Endothelial cell of umbilical vein (primary cell): ENCODE measurements at regions not wholly inside any gene's neighbourhood (a gene's known extent, or its start where the extent isn't known, plus 50 kb on each side); places are given as distances from the start of the nearest gene placed in this dataset.

Experiments used
- BruUV-seq: library from RNA; stranded (reverse); fragments of 400-500 nt; replicated peaks from 2 replicates; lab custom pipeline; 2021; lab: Mats Ljungman, UMichigan
- CTCF ChIA-PET: fragments of 300-600, 350-600 bp; sonication (Branson Sonifier 250); formaldehyde crosslinking; loops from one replicate; lab custom pipeline; 2021; ENCODE audit warnings: antibody characterized with exemption, inconsistent platforms; lab: Charles Lee
- POLR2A ChIA-PET: fragments of 300-600, 350-600 bp; sonication (Branson Sonifier 250); formaldehyde crosslinking; loops from one replicate; lab custom pipeline; 2021; ENCODE audit warnings: antibody characterized with exemption, inconsistent platforms; lab: Charles Lee
- DNase-seq: peaks from one replicate; pipeline ENCODE4 v3.0.0-alpha.2; 2011; ENCODE audit warnings: low read depth, low spot score
- FAIRE-seq: peaks from 2 replicates; lab custom pipeline; 2011; peaks lifted over from hg19 to GRCh38; lab: Jason Lieb, UNC
- H2AFZ ChIP-seq: 2 replicates; pipeline ENCODE4 v1.6.0; 2012; ENCODE audit warnings: low read depth, low read length, control low read depth, inconsistent platforms
- H3K27ac ChIP-seq: 2 replicates; pipeline ENCODE4 v1.5.1; 2011; ENCODE audit warnings: low read depth, mild to moderate bottlenecking, control low read depth, low read length, moderate library complexity; ENCODE audit not compliant: insufficient read depth
- H3K27me3 ChIP-seq, 2 experiments: 2 replicates each; pipeline versions ENCODE4 v1.6.0 to v1.6.1; 2011; ENCODE audit warnings: low read length in 2 of 2, mixed read lengths in 1 of 2; ENCODE audit not compliant: control insufficient read depth in 2 of 2, insufficient read depth in 2 of 2
- H3K36me3 ChIP-seq, 2 experiments: 2 replicates in 1 of 2; 3 replicates in 1 of 2; pipeline ENCODE4 v1.5.1; 2011; ENCODE audit warnings: low read length in 2 of 2, mild to moderate bottlenecking in 1 of 2, moderate library complexity in 1 of 2; ENCODE audit not compliant: control insufficient read depth in 2 of 2, insufficient read depth in 2 of 2; ENCODE audit errors: extremely low read depth in 1 of 2
- H3K4me1 ChIP-seq: 3 replicates; pipeline ENCODE4 v1.5.1; 2011; ENCODE audit warnings: mild to moderate bottlenecking, low read length; ENCODE audit not compliant: control insufficient read depth, insufficient read depth; ENCODE audit errors: extremely low read depth
- H3K4me2 ChIP-seq: 2 replicates; pipeline ENCODE4 v1.6.1; 2011; ENCODE audit warnings: low read length, control low read depth, mixed read lengths; ENCODE audit not compliant: insufficient read depth
- H3K4me3 ChIP-seq, 3 experiments: fragments of 200-600 bp in 1 of 3; sonication (generic), shearing (Covaris generic) in 1 of 3; replicated peaks in 1 of 3; 2 replicates each; pipeline ENCODE4 v1.5.1; 2011 to 2016; ENCODE audit warnings: control low read depth in 3 of 3, low read length in 3 of 3, mild to moderate bottlenecking in 2 of 3, inconsistent platforms in 1 of 3, low read depth in 1 of 3, moderate library complexity in 1 of 3; ENCODE audit not compliant: insufficient read depth in 1 of 3
- H3K79me2 ChIP-seq: 2 replicates; pipeline ENCODE4 v1.6.0; 2012; ENCODE audit warnings: low read length, inconsistent platforms; ENCODE audit not compliant: control insufficient read depth, insufficient read depth
- H3K9ac ChIP-seq: replicated peaks from 2 replicates; pipeline ENCODE3; 2011; ENCODE audit warnings: low read length, control low read depth; ENCODE audit not compliant: insufficient read depth; ENCODE audit errors: extremely low read depth
- H3K9me1 ChIP-seq: replicated peaks from 3 replicates; pipeline ENCODE4 v1.6.0; 2011; ENCODE audit warnings: mild to moderate bottlenecking, low read length; ENCODE audit not compliant: control insufficient read depth, insufficient read depth; ENCODE audit errors: extremely low read depth
- H3K9me3 ChIP-seq: replicated peaks from 2 replicates; pipeline ENCODE4 v1.5.1; 2012; ENCODE audit warnings: low read length, inconsistent platforms; ENCODE audit not compliant: control insufficient read depth, insufficient read depth
- H4K20me1 ChIP-seq: replicated peaks from 2 replicates; pipeline ENCODE3; 2011; ENCODE audit warnings: mild to moderate bottlenecking, low read length; ENCODE audit not compliant: control insufficient read depth, insufficient read depth; ENCODE audit errors: extremely low read depth
- EZH2 ChIP-seq: IDR thresholded peaks from 2 replicates; pipeline ENCODE4 v1.6.1; 2012; ENCODE audit warnings: borderline replicate concordance, low read depth, mild to moderate bottlenecking, moderate library complexity, low read length, inconsistent platforms; ENCODE audit not compliant: severe bottlenecking
- FOS ChIP-seq: IDR thresholded peaks from 2 replicates; pipeline ENCODE4 v1.6.1; 2011; ENCODE audit warnings: mild to moderate bottlenecking, low read length, moderate library complexity, borderline replicate concordance; ENCODE audit not compliant: insufficient read depth
- GATA2 ChIP-seq: IDR thresholded peaks from 2 replicates; pipeline ENCODE4 v1.7.0; 2011; ENCODE audit warnings: low read depth, mild to moderate bottlenecking, moderate library complexity, mixed read lengths, low read length; ENCODE audit not compliant: insufficient read length, insufficient read depth
- JUN ChIP-seq: IDR thresholded peaks from 2 replicates; pipeline ENCODE4 v1.6.1; 2011; ENCODE audit warnings: borderline replicate concordance, low read depth; ENCODE audit not compliant: insufficient read length, insufficient read depth
- MAX ChIP-seq: IDR thresholded peaks from 2 replicates; pipeline ENCODE4 v1.6.1; 2011; ENCODE audit not compliant: insufficient read depth, insufficient read length
- MYC ChIP-seq: IDR thresholded peaks from one replicate; pipeline ENCODE4 v1.6.1; 2011; ENCODE audit warnings: mild to moderate bottlenecking, low read depth, low read length
- POLR2A ChIP-seq: IDR thresholded peaks from 2 replicates; pipeline ENCODE4 v1.6.1; 2012; ENCODE audit warnings: low read depth, mild to moderate bottlenecking, control low read depth, low read length
- POLR2AphosphoS5 ChIP-seq: IDR thresholded peaks from 2 replicates; pipeline ENCODE4 v1.6.1; 2012; ENCODE audit warnings: low read depth, mild to moderate bottlenecking, control low read depth, low read length, moderate library complexity; ENCODE audit not compliant: insufficient read depth
- dilution Hi-C: fragments of 300-500 bp; cut with MboI; formaldehyde crosslinking; loops from one replicate; pipeline ENCODE4 v1.15.0; 2019; ENCODE audit warnings: low sequenced_read_pairs; ENCODE audit not compliant: extremely low pct_ligation_motif_present
- intact Hi-C: fragments of 100-400 bp; cut with micrococcal nuclease; formaldehyde crosslinking; loops from one replicate; pipeline ENCODE4 v1.10.0; 2022
- TF ChIP-seq, protein P1 (sequence below), 2 donors: IDR thresholded peaks; 1 replicate in 1 of 2; 2 replicates in 1 of 2; pipeline ENCODE4 v1.5.1; 2011; ENCODE audit warnings: low read length in 2 of 2, mild to moderate bottlenecking in 2 of 2, moderate library complexity in 2 of 2, control low read depth in 1 of 2, inconsistent platforms in 1 of 2, low read depth in 1 of 2; ENCODE audit not compliant: insufficient read depth in 1 of 2; ENCODE audit errors: extremely low read depth in 1 of 2

DNA sequence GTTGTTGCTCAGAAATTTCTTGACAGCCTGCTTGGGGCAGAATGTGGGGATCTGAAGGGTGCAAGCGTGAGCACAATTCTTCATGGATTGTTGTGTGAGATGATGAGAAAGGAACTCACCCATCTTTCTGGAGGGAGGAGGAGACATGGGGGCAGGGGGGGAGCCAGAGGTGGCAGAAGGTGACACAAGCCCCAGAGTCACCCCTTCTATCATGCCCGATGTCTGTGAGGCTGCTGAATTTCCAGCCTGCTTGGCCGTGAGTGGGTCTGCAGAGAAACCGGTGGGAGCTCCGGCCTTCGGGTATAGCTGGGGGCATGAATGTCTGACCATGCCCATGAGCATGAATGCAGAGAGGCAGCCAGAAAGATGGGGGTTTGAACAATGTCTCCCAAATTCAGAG lies 870.7 kb downstream of the TBC1D22A start:
- Histone ChIP-seq H3K4me3 (no peak overlapping the region), H3K27me3 (no peaks in the 10 kb centered on the region), H4K20me1 (no peaks in the 10 kb centered on the region), H3K9ac (no peak overlapping the region), H3K27ac (no peak overlapping the region), H3K36me3 (no peaks in the 10 kb centered on the region), H3K4me1 (no peaks in the 10 kb centered on the region), H2AFZ (no peak overlapping the region), H3K79me2 (no peaks in the 10 kb centered on the region), H3K9me3 (peaks cover 4% of the 10 kb centered on the region), H3K4me2 (no peak overlapping the region), H3K9me1 (no peaks in the 10 kb centered on the region)
- dilution Hi-C loops: no loop called here
- POLR2A ChIA-PET: no interaction called here
- no TSS peak for BruUV-seq
- CTCF ChIA-PET: no interaction called here
- FAIRE-seq (no peak), DNase-seq (no peak)
- intact Hi-C loops: no loop called here
- TF ChIP-seq POLR2A (no peak), JUN (no peak), POLR2AphosphoS5 (no peak), MYC (no peak), EZH2 (no peak), GATA2 (no peak), FOS (no peak), MAX (no peak)
- TF ChIP-seq, protein P1, sequence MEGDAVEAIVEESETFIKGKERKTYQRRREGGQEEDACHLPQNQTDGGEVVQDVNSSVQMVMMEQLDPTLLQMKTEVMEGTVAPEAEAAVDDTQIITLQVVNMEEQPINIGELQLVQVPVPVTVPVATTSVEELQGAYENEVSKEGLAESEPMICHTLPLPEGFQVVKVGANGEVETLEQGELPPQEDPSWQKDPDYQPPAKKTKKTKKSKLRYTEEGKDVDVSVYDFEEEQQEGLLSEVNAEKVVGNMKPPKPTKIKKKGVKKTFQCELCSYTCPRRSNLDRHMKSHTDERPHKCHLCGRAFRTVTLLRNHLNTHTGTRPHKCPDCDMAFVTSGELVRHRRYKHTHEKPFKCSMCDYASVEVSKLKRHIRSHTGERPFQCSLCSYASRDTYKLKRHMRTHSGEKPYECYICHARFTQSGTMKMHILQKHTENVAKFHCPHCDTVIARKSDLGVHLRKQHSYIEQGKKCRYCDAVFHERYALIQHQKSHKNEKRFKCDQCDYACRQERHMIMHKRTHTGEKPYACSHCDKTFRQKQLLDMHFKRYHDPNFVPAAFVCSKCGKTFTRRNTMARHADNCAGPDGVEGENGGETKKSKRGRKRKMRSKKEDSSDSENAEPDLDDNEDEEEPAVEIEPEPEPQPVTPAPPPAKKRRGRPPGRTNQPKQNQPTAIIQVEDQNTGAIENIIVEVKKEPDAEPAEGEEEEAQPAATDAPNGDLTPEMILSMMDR (IDR thresholded peaks at IDR 0.05; ENCODE audit: extremely low read depth in 1 of 2, insufficient read depth in 1 of 2, low read depth in 1 of 2, low read length in 2 of 2): no peak
